Astrocyte (in vitro differentiated cells and primary cell): ENCODE measurements at regions not wholly inside any gene's neighbourhood (a gene's known extent, or its start where the extent isn't known, plus 50 kb on each side); places are given as distances from the start of the nearest gene placed in this dataset.

Experiments
- DNase-seq: peaks from one replicate; pipeline ENCODE4 v3.0.0-alpha.2; 2010; ENCODE audit warnings: low read depth
- FAIRE-seq: peaks from 2 replicates; lab custom pipeline; 2011; peaks lifted over from hg19 to GRCh38; lab: Jason Lieb, UNC
- H2AFZ ChIP-seq: 2 replicates; pipeline ENCODE4 v1.6.0; 2012; ENCODE audit warnings: low read depth, low read length, inconsistent platforms
- H3K27ac ChIP-seq: 2 replicates; pipeline ENCODE4 v1.5.1; 2011; ENCODE audit warnings: low read depth, low read length, inconsistent platforms
- H3K27me3 ChIP-seq: 2 replicates; pipeline ENCODE4 v1.6.0; 2011; ENCODE audit warnings: low read length, inconsistent platforms; ENCODE audit not compliant: insufficient read depth
- H3K36me3 ChIP-seq: 2 replicates; pipeline ENCODE4 v1.5.1; 2011; ENCODE audit warnings: low read length, inconsistent platforms; ENCODE audit not compliant: insufficient read depth
- H3K4me1 ChIP-seq: 2 replicates; pipeline ENCODE4 v1.5.1; 2011; ENCODE audit warnings: low read length, inconsistent platforms; ENCODE audit not compliant: insufficient read depth
- H3K4me2 ChIP-seq: 2 replicates; pipeline ENCODE4 v1.6.0; 2012; ENCODE audit warnings: low read length, inconsistent platforms
- H3K4me3 ChIP-seq: 2 replicates; pipeline ENCODE4 v1.5.1; 2011; ENCODE audit warnings: low read depth, mild to moderate bottlenecking, low read length, inconsistent platforms; ENCODE audit not compliant: insufficient read depth
- H3K79me2 ChIP-seq: 2 replicates; pipeline ENCODE4 v1.6.0; 2012; ENCODE audit warnings: mild to moderate bottlenecking, low read length, inconsistent platforms; ENCODE audit not compliant: insufficient read depth
- H3K9ac ChIP-seq: 2 replicates; pipeline ENCODE4 v1.6.0; 2012; ENCODE audit warnings: mild to moderate bottlenecking, low read length, inconsistent platforms
- H3K9me3 ChIP-seq: 2 replicates; pipeline ENCODE4 v1.5.1; 2012; ENCODE audit warnings: low read depth, mild to moderate bottlenecking, low read length, inconsistent platforms; ENCODE audit not compliant: insufficient read depth
- H4K20me1 ChIP-seq: 2 replicates; pipeline ENCODE4 v1.6.0; 2012; ENCODE audit warnings: low read length, inconsistent platforms; ENCODE audit not compliant: insufficient read depth
- H3K27ac Mint-ChIP-seq: one replicate; pipeline ENCODE4 v1.8.0; 2021; ENCODE audit warnings: mild to moderate bottlenecking, mixed read lengths; ENCODE audit not compliant: unreplicated experiment
- H3K27me3 Mint-ChIP-seq: one replicate; pipeline ENCODE4 v1.8.0; 2021; ENCODE audit warnings: low read depth, mixed read lengths; ENCODE audit not compliant: unreplicated experiment
- H3K36me3 Mint-ChIP-seq: one replicate; pipeline ENCODE4 v1.8.0; 2021; ENCODE audit warnings: low read depth, mixed read lengths; ENCODE audit not compliant: unreplicated experiment
- H3K4me1 Mint-ChIP-seq: one replicate; pipeline ENCODE4 v1.8.0; 2021; ENCODE audit warnings: low read depth, mixed read lengths; ENCODE audit not compliant: unreplicated experiment
- H3K4me3 Mint-ChIP-seq: one replicate; pipeline ENCODE4 v1.8.0; 2021; ENCODE audit warnings: mild to moderate bottlenecking, moderate library complexity, mixed read lengths; ENCODE audit not compliant: unreplicated experiment
- H3K9me3 Mint-ChIP-seq: one replicate; pipeline ENCODE4 v1.8.0; 2021; ENCODE audit warnings: mild to moderate bottlenecking, mixed read lengths; ENCODE audit not compliant: unreplicated experiment
- EZH2 ChIP-seq: IDR thresholded peaks from 2 replicates; pipeline ENCODE4 v1.6.1; 2012; ENCODE audit warnings: mild to moderate bottlenecking, low read length, inconsistent platforms; ENCODE audit not compliant: insufficient read depth
- TF ChIP-seq, protein P1 (sequence below): IDR thresholded peaks from 2 replicates; pipeline ENCODE4 v1.5.1; 2011; ENCODE audit warnings: low read depth, mild to moderate bottlenecking, inconsistent platforms, low read length, moderate library complexity; ENCODE audit not compliant: insufficient read depth

DNA sequence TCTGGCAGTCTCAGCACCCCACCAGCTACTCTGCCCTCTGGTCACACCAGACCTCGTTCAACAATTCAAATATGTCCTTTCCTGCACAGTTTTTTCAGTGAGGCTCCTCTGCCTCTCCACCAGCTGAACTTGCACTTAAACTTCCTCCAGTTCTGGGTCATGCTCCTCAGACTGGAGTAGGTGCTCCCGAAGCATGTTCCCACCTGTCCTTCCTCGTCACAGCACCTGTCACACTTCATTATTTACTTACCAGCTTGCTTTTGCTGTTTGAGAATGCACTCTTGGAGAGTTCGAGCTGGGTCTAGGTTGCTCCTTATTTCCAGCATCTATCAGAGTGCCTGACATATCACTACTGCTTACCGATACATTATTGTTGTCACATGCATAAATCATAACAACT is 144.8 kb upstream of the TTC29 start:
- Mint-ChIP-seq H3K9me3 (no peaks in the 10 kb centered on the region), H3K4me3 (no peak overlapping the region), H3K27me3 (peaks cover 4% of the 10 kb centered on the region), H3K27ac (no peak overlapping the region), H3K36me3 (no peaks in the 10 kb centered on the region), H3K4me1 (peaks cover 26% of the 10 kb centered on the region)
- FAIRE-seq (no peak), DNase-seq (no peak)
- H3K9ac ChIP-seq, result no peak overlapping the region
- no peaks in the 10 kb centered on the region for H4K20me1 ChIP-seq
- H3K27me3 ChIP-seq, result no peaks in the 10 kb centered on the region
- H3K9me3 ChIP-seq, result no peaks in the 10 kb centered on the region
- no peak overlapping the region for H3K4me2 ChIP-seq
- no peak overlapping the region for H3K27ac ChIP-seq
- no peak overlapping the region for H2AFZ ChIP-seq
- H3K4me3 ChIP-seq, result no peak overlapping the region
- no peaks in the 10 kb centered on the region for H3K4me1 ChIP-seq
- TF ChIP-seq EZH2, result no peak
- TF ChIP-seq, protein P1, sequence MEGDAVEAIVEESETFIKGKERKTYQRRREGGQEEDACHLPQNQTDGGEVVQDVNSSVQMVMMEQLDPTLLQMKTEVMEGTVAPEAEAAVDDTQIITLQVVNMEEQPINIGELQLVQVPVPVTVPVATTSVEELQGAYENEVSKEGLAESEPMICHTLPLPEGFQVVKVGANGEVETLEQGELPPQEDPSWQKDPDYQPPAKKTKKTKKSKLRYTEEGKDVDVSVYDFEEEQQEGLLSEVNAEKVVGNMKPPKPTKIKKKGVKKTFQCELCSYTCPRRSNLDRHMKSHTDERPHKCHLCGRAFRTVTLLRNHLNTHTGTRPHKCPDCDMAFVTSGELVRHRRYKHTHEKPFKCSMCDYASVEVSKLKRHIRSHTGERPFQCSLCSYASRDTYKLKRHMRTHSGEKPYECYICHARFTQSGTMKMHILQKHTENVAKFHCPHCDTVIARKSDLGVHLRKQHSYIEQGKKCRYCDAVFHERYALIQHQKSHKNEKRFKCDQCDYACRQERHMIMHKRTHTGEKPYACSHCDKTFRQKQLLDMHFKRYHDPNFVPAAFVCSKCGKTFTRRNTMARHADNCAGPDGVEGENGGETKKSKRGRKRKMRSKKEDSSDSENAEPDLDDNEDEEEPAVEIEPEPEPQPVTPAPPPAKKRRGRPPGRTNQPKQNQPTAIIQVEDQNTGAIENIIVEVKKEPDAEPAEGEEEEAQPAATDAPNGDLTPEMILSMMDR, result no peak
- H3K79me2 ChIP-seq, result no peaks in the 10 kb centered on the region
- no peaks in the 10 kb centered on the region for H3K36me3 ChIP-seq

DNA sequence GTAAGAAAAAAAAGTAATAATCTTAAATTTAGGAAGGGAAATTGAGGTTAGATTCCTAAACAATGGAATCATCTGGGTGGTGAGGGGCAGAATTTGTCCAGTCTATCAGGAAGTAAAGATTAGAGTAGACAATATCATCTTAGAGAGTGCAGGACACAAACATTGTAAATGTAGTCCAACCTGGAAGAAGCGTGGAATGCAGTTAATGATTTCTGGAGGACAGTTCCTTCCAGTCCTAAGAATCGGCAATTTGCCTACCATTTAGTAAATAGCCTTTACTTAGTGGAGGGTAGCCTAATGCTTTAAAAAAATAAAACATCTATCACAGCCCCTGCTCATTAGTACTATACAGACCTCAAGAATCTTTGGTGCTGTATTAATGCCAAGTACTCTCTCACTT is 147.5 kb upstream of the TTC29 start:
- peaks cover 4% of the 10 kb centered on the region for H3K27me3 Mint-ChIP-seq
- H3K4me1 Mint-ChIP-seq, result peaks cover 12% of the 10 kb centered on the region
- Histone ChIP-seq H3K9ac (no peak overlapping the region), H3K36me3 (no peaks in the 10 kb centered on the region), H3K27ac (no peak overlapping the region), H4K20me1 (no peaks in the 10 kb centered on the region), H2AFZ (no peak overlapping the region), H3K4me2 (no peak overlapping the region), H3K27me3 (no peaks in the 10 kb centered on the region), H3K4me3 (no peak overlapping the region), H3K9me3 (no peaks in the 10 kb centered on the region), H3K79me2 (no peaks in the 10 kb centered on the region), H3K4me1 (no peaks in the 10 kb centered on the region)
- H3K9me3 Mint-ChIP-seq, result no peaks in the 10 kb centered on the region
- no peak overlapping the region for H3K4me3 Mint-ChIP-seq
- DNase-seq (peak; percentile 12), FAIRE-seq (no peak)
- H3K36me3 Mint-ChIP-seq, result no peaks in the 10 kb centered on the region
- no peak overlapping the region for H3K27ac Mint-ChIP-seq
- TF ChIP-seq EZH2, result no peak
- TF ChIP-seq, protein P1, result no peak

DNA sequence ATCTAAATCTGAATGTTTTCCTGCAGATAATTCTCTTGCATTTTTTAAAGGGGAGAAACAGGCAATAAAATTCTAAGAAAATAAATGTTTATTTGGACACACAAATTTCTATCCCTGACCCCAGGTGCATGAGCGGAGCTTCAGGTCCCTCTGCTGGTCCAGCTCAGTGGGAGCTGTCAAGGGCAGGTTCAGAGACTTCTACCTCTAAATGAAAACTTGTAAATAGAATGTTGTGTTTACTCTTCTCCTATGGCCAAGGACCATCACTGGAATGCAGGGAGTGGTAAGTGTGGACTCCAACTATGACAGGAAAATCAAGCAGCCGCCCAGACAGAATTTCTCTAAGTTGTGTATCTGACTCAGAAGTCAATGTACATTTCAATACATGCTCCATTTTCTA is 148.6 kb upstream of the TTC29 start:
- H3K27ac Mint-ChIP-seq, result peak overlapping the region; percentile 41
- H3K4me3 Mint-ChIP-seq, result no peak overlapping the region
- no peak overlapping the region for H3K27ac ChIP-seq
- peaks cover 12% of the 10 kb centered on the region for H3K4me1 Mint-ChIP-seq
- H3K36me3 ChIP-seq, result no peaks in the 10 kb centered on the region
- H3K4me3 ChIP-seq, result no peak overlapping the region
- no peak overlapping the region for H2AFZ ChIP-seq
- H3K9me3 ChIP-seq, result no peaks in the 10 kb centered on the region
- no peak for TF ChIP-seq EZH2
- TF ChIP-seq, protein P1, result no peak
- H3K27me3 Mint-ChIP-seq, result peaks cover 4% of the 10 kb centered on the region
- no peaks in the 10 kb centered on the region for H3K36me3 Mint-ChIP-seq
- H3K27me3 ChIP-seq, result no peaks in the 10 kb centered on the region
- H3K4me1 ChIP-seq, result no peaks in the 10 kb centered on the region
- H3K4me2 ChIP-seq, result no peak overlapping the region
- no peaks in the 10 kb centered on the region for H3K9me3 Mint-ChIP-seq
- no peaks in the 10 kb centered on the region for H3K79me2 ChIP-seq
- no peaks in the 10 kb centered on the region for H4K20me1 ChIP-seq
- H3K9ac ChIP-seq, result no peak overlapping the region
- DNase-seq, result no peak
- FAIRE-seq, result no peak
